Mucosa of descending colon (tissue), 3 donors: ENCODE measurements at regions not wholly inside any gene's neighbourhood (a gene's known extent, or its start where the extent isn't known, plus 50 kb on each side); places are given as distances from the start of the nearest gene placed in this dataset.

Source experiments
- ATAC-seq: fragments of 200-7000 bp; cut with Tn5 transposase; one replicate; pipeline ENCODE4 v1.9.1; 2020; ENCODE audit warnings: mild to moderate bottlenecking, moderate library complexity
- DNase-seq, 3 donors: peaks; one replicate each; pipeline ENCODE4 v3.0.0-alpha.2; 2020
- H3K36me3 ChIP-seq: fragments of 200-600 bp; one replicate; pipeline ENCODE4 v1.8.0; 2021; ENCODE audit warnings: low read depth, mild to moderate bottlenecking
- H3K4me1 ChIP-seq: fragments of 200-600 bp; one replicate; pipeline ENCODE4 v1.8.0; 2021; ENCODE audit warnings: low read depth, mild to moderate bottlenecking
- H3K4me3 ChIP-seq: fragments of 200-600 bp; one replicate; pipeline ENCODE4 v1.8.0; 2021; ENCODE audit warnings: mild to moderate bottlenecking
- H3K9me3 ChIP-seq: fragments of 200-600 bp; one replicate; pipeline ENCODE4 v1.8.0; 2021; ENCODE audit warnings: mild to moderate bottlenecking
- intact Hi-C, 2 donors: fragments of 100-400 bp; cut with DNase I in 1 of 2; cut with micrococcal nuclease in 1 of 2; formaldehyde crosslinking; loops; one replicate each; pipeline versions ENCODE4 v1.11.0 to v1.11.1; 2022; cut with DNase I, micrococcal nuclease
- TF ChIP-seq, protein P1 (sequence below): fragments of 200-600 bp; IDR thresholded peaks from one replicate; pipeline ENCODE4 v1.8.0; 2022; ENCODE audit warnings: antibody characterized with exemption, mild to moderate bottlenecking
- donor health status: DM: no; HTN: no; CAD: no; lungs with moderate emphysema.
- donor health status: DM: no; HTN: no; CAD: no.
- donor health status: DM: no; HTN: yes; CAD: no.

DNA sequence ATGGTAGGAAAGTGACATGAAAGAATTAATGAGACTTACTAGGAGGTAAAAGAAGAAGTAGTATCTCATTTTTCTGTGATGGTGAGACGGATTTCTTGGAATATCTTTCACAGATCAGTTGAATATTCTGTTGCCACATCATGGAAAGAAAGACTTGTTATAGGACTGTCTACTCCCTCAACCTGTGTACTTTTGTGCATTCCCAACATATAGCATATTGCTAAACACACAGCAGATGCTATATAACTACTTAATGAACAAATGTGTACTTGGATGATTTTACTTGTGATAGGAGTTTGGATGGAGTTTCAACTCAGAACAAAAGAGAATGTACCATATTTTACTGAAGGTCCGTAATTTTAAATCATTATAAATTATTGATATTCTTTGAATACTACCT, 128.5 kb downstream of the LURAP1L start:
- TF ChIP-seq, protein P1, sequence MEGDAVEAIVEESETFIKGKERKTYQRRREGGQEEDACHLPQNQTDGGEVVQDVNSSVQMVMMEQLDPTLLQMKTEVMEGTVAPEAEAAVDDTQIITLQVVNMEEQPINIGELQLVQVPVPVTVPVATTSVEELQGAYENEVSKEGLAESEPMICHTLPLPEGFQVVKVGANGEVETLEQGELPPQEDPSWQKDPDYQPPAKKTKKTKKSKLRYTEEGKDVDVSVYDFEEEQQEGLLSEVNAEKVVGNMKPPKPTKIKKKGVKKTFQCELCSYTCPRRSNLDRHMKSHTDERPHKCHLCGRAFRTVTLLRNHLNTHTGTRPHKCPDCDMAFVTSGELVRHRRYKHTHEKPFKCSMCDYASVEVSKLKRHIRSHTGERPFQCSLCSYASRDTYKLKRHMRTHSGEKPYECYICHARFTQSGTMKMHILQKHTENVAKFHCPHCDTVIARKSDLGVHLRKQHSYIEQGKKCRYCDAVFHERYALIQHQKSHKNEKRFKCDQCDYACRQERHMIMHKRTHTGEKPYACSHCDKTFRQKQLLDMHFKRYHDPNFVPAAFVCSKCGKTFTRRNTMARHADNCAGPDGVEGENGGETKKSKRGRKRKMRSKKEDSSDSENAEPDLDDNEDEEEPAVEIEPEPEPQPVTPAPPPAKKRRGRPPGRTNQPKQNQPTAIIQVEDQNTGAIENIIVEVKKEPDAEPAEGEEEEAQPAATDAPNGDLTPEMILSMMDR = no peak
- Histone ChIP-seq H3K36me3 (no peaks in the 10 kb centered on the region), H3K9me3 (no peaks in the 10 kb centered on the region), H3K4me3 (no peak overlapping the region), H3K4me1 (no peaks in the 10 kb centered on the region)
- intact Hi-C loops = no loop called here
- ATAC-seq (no peak), DNase-seq (no peak)

DNA sequence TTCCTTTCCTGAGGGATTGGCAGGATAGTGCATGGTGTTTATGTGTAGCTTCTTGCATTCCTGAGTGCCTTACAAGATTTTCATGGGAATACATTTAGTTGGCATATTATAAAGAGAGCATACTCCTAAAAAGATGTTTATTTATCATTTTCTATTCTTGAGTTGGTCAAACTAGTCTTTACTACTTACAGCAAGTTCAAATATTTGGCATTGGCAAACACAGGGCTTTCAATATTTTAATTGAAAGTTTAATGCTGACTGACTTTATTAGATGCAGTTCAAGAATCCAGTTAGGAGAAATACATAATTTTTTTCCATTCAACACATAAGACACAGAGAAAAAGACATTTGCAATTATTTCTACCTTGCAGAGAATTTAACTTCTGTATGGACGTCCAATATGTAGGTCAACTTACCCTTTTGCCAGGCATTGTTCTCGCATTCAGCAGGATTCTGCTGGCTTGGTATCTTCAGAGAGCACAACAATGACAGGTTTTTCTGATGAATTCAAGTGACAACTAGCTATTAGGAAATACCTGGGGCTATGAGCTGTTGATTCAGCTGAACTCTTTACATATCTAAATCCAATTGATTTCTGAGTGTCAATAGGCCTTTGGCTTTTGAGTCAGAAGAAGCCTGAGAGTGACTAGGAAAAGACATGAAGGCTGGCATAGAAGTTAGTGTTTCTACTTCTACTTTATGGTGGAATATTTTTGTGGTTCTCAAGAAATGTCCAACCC, 129.6 kb downstream of the LURAP1L start:
- no peak for ATAC-seq

DNA sequence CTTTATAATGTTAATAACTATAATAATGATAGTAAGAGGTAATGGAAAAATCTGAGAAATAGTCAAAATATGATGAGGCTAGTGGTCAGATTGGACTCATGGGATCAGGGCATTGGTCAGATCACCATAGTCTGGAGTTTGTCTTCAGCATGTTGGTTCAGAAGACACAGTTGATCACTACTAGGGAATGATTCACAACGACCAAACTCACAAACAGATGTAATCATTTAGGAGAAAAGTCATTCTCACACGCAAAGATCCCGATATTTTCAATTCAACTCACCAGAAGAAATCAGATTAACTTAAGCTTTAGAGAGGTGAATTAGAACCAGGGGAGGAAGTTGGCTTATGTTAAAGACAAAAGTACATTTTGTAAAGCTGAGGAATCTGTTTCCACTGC, 131.8 kb downstream of the LURAP1L start:
- TF ChIP-seq, protein P1 = no peak
- ATAC-seq = no peak
- no peak overlapping the region for H3K4me3 ChIP-seq
- no peak for DNase-seq
- H3K36me3 ChIP-seq = no peaks in the 10 kb centered on the region
- intact Hi-C loops = no loop called here
- H3K9me3 ChIP-seq = no peaks in the 10 kb centered on the region
- H3K4me1 ChIP-seq = no peaks in the 10 kb centered on the region

More for the DNA sequence above, 129.6 kb downstream of the LURAP1L start:
- Histone ChIP-seq H3K36me3 (no peaks in the 10 kb centered on the region), H3K9me3 (no peaks in the 10 kb centered on the region), H3K4me3 (no peak overlapping the region), H3K4me1 (no peaks in the 10 kb centered on the region)
- intact Hi-C loops = no loop called here
- DNase-seq = no peak
- TF ChIP-seq, protein P1 = no peak

DNA sequence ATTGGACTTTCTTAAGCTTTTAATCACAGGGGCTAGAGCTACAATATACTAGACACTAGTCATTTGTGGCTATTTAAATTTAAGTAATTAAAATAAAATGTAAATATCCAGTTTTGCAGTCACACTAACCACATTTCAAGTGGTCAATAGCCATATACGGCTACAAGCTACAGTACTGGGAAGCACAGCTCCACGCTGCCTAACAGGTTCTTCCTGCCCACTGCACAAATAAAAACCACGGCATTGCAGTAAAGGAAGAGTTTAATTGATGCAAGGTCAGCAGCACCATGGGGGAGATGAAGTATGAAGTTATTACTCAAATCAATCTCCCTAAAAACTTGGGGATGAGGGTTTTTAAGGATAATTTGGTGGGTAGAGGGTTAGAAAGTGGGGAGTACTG, 134.1 kb downstream of the LURAP1L start:
- H3K36me3 ChIP-seq = no peaks in the 10 kb centered on the region
- no peaks in the 10 kb centered on the region for H3K9me3 ChIP-seq
- intact Hi-C loops = no loop called here
- TF ChIP-seq, protein P1 = no peak
- H3K4me3 ChIP-seq = no peak overlapping the region
- no peak for DNase-seq
- no peaks in the 10 kb centered on the region for H3K4me1 ChIP-seq
- ATAC-seq = no peak

DNA sequence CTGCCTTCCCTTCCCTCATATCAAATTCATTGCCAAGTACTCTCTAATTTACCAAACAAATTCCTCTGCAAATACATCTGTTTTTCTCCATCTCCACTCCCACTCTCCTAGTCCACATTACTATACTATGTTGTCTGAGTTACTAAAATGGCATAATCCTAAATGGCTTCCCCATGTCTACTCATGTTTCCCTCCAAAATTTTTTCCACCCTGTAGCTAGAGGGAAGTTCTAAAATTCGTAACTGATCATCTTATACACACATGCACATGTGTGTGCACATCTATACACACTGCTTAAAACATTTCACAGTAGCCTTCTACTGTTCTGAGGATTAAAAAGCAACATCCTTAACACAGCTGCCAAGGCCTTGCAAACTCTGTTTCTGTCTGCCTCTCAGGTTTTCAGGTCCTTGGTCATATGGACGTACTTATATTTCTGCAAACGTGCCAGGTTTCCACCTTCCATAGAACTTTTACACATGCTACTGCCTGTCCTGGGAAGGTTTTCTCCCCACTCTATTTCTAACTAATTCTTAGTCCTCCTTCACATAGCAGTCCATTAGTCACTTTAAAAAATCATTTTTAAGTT, 140.6 kb downstream of the LURAP1L start:
- no peaks in the 10 kb centered on the region for H3K9me3 ChIP-seq
- no peaks in the 10 kb centered on the region for H3K36me3 ChIP-seq
- ATAC-seq (no peak), DNase-seq (no peak)
- TF ChIP-seq, protein P1 = no peak
- intact Hi-C loops = no loop called here
- H3K4me1 ChIP-seq = no peaks in the 10 kb centered on the region
- H3K4me3 ChIP-seq = no peak overlapping the region
